ENCODE measurements at regions not wholly inside any gene's neighbourhood (a gene's known extent, or its start where the extent isn't known, plus 50 kb on each side); places are given as distances from the start of the nearest gene placed in this dataset.

DNA sequence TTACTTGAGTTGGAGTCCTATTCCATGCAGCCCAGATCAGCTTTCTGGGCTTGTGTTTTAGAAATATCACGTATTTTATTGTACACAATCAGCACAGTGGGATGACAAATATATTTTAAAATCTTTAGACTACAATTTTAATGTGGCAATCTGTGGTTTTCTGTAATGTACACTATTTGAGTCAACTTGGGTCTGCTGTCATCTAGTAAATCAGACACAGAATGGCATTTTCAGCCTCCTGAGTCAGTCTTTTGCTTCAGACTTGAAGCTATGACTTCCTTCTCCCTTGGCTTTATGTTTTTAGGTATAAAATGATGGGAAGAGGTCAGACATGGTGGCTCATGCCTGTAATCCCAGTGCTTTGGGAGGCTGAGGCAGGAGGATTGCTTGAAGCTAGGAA, 232.1 kb downstream of the NECTIN3 start:
- intact Hi-C loops (cut with DNase I; ENCODE audit: low total_unique reads), result no loop called here
- TF ChIP-seq, protein P1, sequence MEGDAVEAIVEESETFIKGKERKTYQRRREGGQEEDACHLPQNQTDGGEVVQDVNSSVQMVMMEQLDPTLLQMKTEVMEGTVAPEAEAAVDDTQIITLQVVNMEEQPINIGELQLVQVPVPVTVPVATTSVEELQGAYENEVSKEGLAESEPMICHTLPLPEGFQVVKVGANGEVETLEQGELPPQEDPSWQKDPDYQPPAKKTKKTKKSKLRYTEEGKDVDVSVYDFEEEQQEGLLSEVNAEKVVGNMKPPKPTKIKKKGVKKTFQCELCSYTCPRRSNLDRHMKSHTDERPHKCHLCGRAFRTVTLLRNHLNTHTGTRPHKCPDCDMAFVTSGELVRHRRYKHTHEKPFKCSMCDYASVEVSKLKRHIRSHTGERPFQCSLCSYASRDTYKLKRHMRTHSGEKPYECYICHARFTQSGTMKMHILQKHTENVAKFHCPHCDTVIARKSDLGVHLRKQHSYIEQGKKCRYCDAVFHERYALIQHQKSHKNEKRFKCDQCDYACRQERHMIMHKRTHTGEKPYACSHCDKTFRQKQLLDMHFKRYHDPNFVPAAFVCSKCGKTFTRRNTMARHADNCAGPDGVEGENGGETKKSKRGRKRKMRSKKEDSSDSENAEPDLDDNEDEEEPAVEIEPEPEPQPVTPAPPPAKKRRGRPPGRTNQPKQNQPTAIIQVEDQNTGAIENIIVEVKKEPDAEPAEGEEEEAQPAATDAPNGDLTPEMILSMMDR (IDR thresholded peaks at IDR 0.05), result no peak
- no peak for TF ChIP-seq POLR2A (IDR thresholded peaks at IDR 0.05)
- no peak for DNase-seq
- H3K27ac ChIP-seq, result no peak overlapping the region
- H3K4me1 ChIP-seq, result peaks cover 4% of the 10 kb centered on the region
- no peak overlapping the region for H3K4me3 ChIP-seq
- no peaks in the 10 kb centered on the region for H3K36me3 ChIP-seq (ENCODE audit: low read depth, missing control alignments)
- WGBS, 2 donors, result 93 to 97% methylated on average over 1 of the region's 1 CpG
- H3K27me3 ChIP-seq, result no peaks in the 10 kb centered on the region
- H3K9me3 ChIP-seq, result no peaks in the 10 kb centered on the region

GRCh38 chr3:111307676-111308075, 234.3 kb upstream of the CD96 start:
- Histone ChIP-seq H3K4me3 (no peak overlapping the region), H3K36me3 (ENCODE audit: low read depth, missing control alignments) (no peaks in the 10 kb centered on the region), H3K27me3 (no peaks in the 10 kb centered on the region), H3K4me1 (peaks cover 4% of the 10 kb centered on the region), H3K9me3 (no peaks in the 10 kb centered on the region), H3K27ac (no peak overlapping the region)
- TF ChIP-seq, protein P1 (IDR thresholded peaks at IDR 0.05), result no peak
- no peak for TF ChIP-seq POLR2A (IDR thresholded peaks at IDR 0.05)
- intact Hi-C loops (cut with DNase I; ENCODE audit: low total_unique reads), result no loop called here
- no peak for DNase-seq
- WGBS, 2 donors, result 90 to 94% methylated on average over 1 of the region's 1 CpG

GRCh38 chr3:111311126-111311525, 230.9 kb upstream of the CD96 start:
- H3K9me3 ChIP-seq, result no peaks in the 10 kb centered on the region

DNA sequence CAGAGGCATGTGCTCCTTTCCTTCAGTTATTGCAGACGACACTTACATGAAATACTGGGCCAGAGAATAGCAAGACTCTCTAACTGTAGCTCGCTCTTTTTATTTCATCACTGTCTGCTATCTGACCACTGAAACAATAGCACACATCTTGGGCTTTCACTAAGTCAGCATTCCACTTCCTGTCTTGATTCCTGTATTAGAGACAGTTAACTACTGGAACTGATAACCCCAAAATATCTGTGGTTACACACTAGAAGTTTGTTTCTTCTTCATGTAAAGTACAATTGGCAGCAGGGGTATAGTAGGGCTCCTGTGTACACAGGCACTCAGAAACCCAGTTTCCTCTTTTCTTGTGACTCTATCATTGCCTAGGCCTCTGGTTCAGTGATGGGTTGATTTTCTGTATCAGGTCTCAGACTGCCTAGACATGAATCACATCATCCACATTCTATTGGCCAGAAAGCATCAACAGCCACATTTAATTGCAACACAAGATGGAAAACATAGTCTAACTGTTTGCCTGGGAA, 230.2 kb upstream of the CD96 start:
- WGBS, 2 donors, result 85% methylated on average over 2 of the region's 2 CpGs
- Histone ChIP-seq H3K4me1 (peaks cover 11% of the 10 kb centered on the region), H3K27me3 (no peaks in the 10 kb centered on the region), H3K4me3 (no peak overlapping the region), H3K36me3 (ENCODE audit: low read depth, missing control alignments) (no peaks in the 10 kb centered on the region), H3K9me3 (no peaks in the 10 kb centered on the region), H3K27ac (no peak overlapping the region)
- DNase-seq, result no peak
- intact Hi-C loops (cut with DNase I; ENCODE audit: low total_unique reads), result no loop called here
- TF ChIP-seq POLR2A (IDR thresholded peaks at IDR 0.05), result no peak
- TF ChIP-seq, protein P1 (IDR thresholded peaks at IDR 0.05), result no peak

More at GRCh38 chr3:111311126-111311525, 230.9 kb upstream of the CD96 start:
- TF ChIP-seq, protein P1 (IDR thresholded peaks at IDR 0.05), result no peak
- TF ChIP-seq POLR2A (IDR thresholded peaks at IDR 0.05), result no peak
- H3K27ac ChIP-seq, result no peak overlapping the region
- intact Hi-C loops (cut with DNase I; ENCODE audit: low total_unique reads), result no loop called here
- H3K36me3 ChIP-seq (ENCODE audit: low read depth, missing control alignments), result no peaks in the 10 kb centered on the region
- no peak overlapping the region for H3K4me3 ChIP-seq
- H3K4me1 ChIP-seq, result peaks cover 13% of the 10 kb centered on the region
- no peak for DNase-seq
- no peaks in the 10 kb centered on the region for H3K27me3 ChIP-seq

DNA sequence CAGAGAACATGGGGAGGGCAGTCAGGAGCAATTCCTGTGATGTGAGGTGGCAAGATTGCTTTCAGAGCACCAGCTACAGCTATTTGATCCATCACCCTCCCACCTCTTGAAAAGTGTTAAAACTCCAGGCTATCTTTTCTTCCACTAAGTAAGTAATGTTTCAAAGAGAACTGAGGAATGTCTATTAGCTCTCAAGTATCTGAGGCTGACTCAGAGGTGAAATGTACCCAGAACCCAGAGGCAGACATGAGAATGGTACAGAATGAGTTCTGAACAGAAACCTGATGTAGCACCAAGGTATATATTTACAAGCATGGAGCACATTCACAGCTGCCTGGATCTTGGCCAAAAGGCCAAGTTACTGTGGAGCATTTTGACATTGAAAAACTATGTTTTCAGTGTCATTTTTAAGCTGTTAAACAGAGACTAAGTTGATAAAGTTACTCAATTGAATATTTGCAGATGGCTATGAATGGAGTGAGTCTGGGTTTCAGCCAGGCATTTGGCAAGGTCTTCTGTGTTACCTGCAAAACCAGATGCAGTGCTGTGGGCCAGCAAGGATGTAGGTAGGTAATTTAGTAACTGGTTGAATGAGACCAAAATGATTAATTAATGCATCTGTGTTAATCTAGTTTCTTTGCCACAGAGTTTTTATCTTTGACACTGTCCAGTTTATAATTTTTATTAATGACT, 227.7 kb upstream of the CD96 start:
- H3K36me3 ChIP-seq (ENCODE audit: low read depth, missing control alignments), result no peaks in the 10 kb centered on the region

More for the DNA sequence above, 227.7 kb upstream of the CD96 start:
- Histone ChIP-seq H3K4me3 (no peak overlapping the region), H3K4me1 (peaks cover 11% of the 10 kb centered on the region), H3K27ac (no peak overlapping the region), H3K27me3 (no peaks in the 10 kb centered on the region), H3K9me3 (no peaks in the 10 kb centered on the region)
- intact Hi-C loops (cut with DNase I; ENCODE audit: low total_unique reads), result no loop called here
- TF ChIP-seq, protein P1 (IDR thresholded peaks at IDR 0.05), result no peak
- TF ChIP-seq POLR2A (IDR thresholded peaks at IDR 0.05), result no peak
- no peak for DNase-seq

Data from testis (tissue), 2 donors.